GM12892 (cell line): ENCODE measurements at regions not wholly inside any gene's neighbourhood (a gene's known extent, or its start where the extent isn't known, plus 50 kb on each side); places are given as distances from the start of the nearest gene placed in this dataset.

Experiments used
- DNase-seq: peaks from one replicate; pipeline ENCODE4 v3.0.0; 2011; ENCODE audit not compliant: insufficient read length
- FAIRE-seq: peaks from 2 replicates; lab custom pipeline; 2011; peaks lifted over from hg19 to GRCh38; lab: Jason Lieb, UNC
- POLR2A ChIP-seq: IDR thresholded peaks from 2 replicates; pipeline ENCODE4 v1.6.1; 2011; ENCODE audit warnings: low read depth, low read length, control low read depth
- POLR2AphosphoS5 ChIP-seq: IDR thresholded peaks from 2 replicates; pipeline ENCODE4 v1.6.1; 2011; ENCODE audit warnings: low read depth, low read length, control low read depth
- TAF1 ChIP-seq: IDR thresholded peaks from 2 replicates; pipeline ENCODE4 v1.6.1; 2011; ENCODE audit warnings: low read depth, mild to moderate bottlenecking, control low read depth, low read length, borderline replicate concordance

DNA sequence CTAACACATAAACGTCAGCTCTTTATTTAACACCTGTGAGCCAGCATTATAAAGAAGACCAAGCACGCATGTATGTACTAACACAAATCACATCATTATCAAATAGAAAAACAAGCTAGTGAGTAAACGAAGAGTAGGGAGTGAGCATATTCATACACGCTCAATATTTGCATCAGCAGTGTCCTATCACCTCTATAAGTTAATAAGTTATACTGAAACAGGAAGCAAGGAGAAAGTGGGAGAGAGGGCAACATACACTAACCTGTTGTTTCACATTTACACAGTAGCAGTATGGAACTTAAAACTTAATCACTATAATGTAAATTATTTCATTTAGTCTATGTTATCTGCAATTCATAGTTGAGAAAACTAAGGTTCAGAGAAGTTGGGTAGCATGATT is 321.5 kb upstream of the TANK start:
- no peak for DNase-seq
- no peak for FAIRE-seq
- TF ChIP-seq POLR2AphosphoS5 (no peak), TAF1 (no peak), POLR2A (no peak)

DNA sequence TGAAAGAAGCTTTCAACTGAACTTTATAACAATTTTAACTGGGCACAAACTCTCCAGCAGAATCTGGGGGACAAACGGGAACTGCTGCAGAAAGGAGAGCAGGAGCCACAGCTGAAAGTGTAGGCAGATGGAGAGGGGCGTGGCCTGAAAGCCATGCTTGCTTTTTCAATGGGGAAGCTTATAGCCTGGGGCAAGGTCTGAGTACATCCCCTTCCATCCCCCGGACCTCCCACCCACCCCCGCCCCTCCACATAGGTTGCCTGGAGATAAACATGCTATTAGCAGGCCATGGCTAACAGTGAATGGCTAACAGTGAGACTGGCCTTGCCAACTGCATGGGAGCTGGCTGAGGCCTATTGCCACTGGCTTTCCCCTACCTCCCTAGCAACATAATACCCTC is 317.9 kb upstream of the TANK start:
- TF ChIP-seq TAF1 (no peak), POLR2AphosphoS5 (no peak), POLR2A (no peak)
- no peak for FAIRE-seq
- no peak for DNase-seq

GRCh38 chr2:160859096-160859495 is 301.1 kb upstream of the TANK start:
- FAIRE-seq, result no peak

GRCh38 chr2:160862226-160862625 is 298.0 kb upstream of the TANK start:
- DNase-seq (no peak), FAIRE-seq (no peak)
- TF ChIP-seq POLR2A (no peak), POLR2AphosphoS5 (no peak), TAF1 (no peak)

More at GRCh38 chr2:160859096-160859495, 301.1 kb upstream of the TANK start:
- TF ChIP-seq POLR2A (no peak), POLR2AphosphoS5 (no peak), TAF1 (no peak)
- DNase-seq, result no peak

DNA sequence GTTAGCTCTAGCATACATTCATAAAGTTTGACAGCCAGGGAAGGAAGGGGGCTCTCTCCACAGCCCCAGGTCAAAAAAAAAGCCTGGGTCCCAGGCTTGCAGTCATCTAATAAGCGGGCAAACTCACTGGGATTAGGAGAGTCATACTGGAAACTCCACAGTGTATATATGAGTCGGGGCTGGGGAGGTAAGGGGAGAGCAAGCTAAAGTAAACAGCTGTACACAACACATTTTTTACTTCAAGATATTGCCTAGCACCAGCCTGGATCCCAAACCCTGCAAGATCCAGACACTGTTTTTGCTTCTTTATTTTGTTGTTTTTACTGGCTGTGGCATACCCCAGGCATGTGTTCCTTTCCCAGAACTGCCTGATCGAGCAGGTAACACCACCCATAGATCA is 291.3 kb upstream of the TANK start:
- no peak for DNase-seq
- no peak for TF ChIP-seq POLR2AphosphoS5
- TF ChIP-seq POLR2A, result no peak
- no peak for TF ChIP-seq TAF1
- no peak for FAIRE-seq

DNA sequence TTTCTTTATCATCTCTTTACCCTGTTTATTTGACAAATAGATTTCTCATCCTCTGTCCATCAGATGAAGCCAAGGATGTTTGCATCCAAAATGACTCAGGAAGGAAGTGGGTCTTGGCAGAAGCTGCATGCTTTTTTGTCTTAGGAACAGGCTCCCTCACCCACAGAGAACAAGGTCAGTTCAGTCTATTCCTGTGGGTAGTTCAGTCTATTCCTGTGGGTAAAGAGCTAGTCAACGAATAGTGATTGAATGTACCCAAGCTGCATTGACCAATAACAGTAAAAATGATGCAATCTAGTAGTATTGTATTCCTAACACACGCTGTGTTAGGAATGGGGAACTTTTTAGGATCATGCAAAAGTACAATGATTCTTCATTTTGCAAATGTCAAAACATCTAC is 290.8 kb upstream of the TANK start:
- FAIRE-seq (no peak), DNase-seq (no peak)
- TF ChIP-seq POLR2A, result no peak
- no peak for TF ChIP-seq POLR2AphosphoS5
- TF ChIP-seq TAF1, result no peak

DNA sequence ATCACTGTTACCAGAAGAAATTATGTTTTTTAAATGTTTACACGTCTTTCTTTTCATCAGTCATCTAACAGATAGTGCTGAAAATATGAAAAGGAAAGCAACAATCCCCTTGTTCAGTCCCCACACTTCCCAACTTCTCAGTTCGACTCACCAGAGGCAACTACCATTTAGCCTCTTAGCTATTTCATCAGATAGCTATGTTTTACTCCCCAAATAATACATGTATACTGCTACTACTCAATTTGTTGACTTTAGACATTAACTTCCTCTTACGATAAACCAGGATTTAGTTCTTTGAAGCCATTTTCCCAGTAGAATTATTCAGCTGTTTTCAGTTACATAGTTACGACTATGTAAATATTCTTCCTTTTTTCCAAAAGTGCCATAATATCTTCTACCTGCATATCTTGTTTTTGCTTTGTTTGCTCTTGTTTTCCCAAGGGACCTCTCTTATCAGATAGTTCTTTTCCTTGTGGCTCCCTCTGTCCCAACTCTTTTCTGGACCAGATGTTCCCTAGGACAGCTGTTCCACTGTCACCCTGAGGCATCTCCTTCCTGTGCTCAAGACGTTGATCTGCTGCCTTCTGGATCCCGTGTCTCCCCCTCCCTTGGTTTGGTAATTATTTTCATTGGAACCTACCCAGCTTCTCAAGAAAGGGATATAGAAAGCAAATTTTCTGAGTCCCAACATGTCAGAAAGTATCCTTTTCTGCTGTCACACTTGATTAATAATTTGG is 289.3 kb upstream of the TANK start:
- no peak for TF ChIP-seq POLR2A
- no peak for TF ChIP-seq TAF1
- TF ChIP-seq POLR2AphosphoS5, result no peak
- no peak for DNase-seq
- FAIRE-seq, result no peak

- no peak for FAIRE-seq
- no peak for DNase-seq
- no peak for TF ChIP-seq POLR2A
- no peak for TF ChIP-seq POLR2AphosphoS5
- no peak for TF ChIP-seq TAF1
Observed at GRCh38 chr2:160871953-160872352, 288.3 kb upstream of the TANK start.

DNA sequence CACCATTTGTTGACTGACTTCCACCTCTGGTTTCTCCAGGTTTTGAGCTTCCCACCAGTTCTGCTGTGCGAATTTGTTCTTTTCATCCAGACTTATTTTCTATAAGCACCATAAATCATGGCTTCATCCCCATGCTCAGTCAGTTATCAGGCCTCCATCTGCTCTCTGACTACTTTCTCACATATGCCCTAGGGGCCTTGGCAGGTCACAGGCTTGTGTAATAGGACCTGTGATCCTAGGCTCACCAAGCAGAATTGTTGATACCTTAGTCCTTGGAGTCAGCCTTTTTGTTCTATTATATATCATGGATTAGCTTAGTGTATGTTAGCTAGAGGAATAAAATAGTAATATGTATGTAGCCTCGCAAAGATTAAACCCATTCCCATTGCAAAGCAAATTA is 284.2 kb upstream of the TANK start:
- FAIRE-seq, result no peak
- no peak for DNase-seq
- TF ChIP-seq TAF1 (no peak), POLR2AphosphoS5 (no peak), POLR2A (no peak)

GRCh38 chr2:160876765-160877164 is 283.5 kb upstream of the TANK start:
- TF ChIP-seq POLR2A, result no peak
- TF ChIP-seq TAF1, result no peak
- no peak for TF ChIP-seq POLR2AphosphoS5
- no peak for DNase-seq

GRCh38 chr2:160878618-160879017 is 281.6 kb upstream of the TANK start:
- no peak for DNase-seq
- no peak for FAIRE-seq
- TF ChIP-seq POLR2A, result no peak
- no peak for TF ChIP-seq TAF1
- no peak for TF ChIP-seq POLR2AphosphoS5

More at GRCh38 chr2:160876765-160877164, 283.5 kb upstream of the TANK start:
- FAIRE-seq, result no peak

DNA sequence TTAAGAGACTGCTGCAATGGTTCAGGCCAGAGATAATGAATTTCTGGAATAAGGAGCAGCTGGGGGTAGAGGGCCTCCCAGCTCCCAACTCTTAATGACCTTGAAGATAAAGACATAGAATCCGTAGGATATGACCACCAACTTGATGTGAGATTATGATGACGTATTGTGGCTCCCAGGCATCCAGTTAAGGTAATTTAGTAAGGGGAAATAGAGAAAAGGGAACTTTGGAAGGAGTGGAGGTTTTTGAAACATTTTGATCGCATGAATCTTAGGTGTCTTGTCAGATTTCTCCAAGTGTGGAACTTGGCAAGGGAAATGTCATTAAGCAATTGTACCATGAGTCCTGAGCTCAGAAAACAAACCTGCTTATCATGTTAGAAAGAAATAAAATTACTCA is 277.3 kb upstream of the TANK start:
- FAIRE-seq, result no peak
- TF ChIP-seq POLR2AphosphoS5 (no peak), POLR2A (no peak), TAF1 (no peak)
- DNase-seq, result no peak

DNA sequence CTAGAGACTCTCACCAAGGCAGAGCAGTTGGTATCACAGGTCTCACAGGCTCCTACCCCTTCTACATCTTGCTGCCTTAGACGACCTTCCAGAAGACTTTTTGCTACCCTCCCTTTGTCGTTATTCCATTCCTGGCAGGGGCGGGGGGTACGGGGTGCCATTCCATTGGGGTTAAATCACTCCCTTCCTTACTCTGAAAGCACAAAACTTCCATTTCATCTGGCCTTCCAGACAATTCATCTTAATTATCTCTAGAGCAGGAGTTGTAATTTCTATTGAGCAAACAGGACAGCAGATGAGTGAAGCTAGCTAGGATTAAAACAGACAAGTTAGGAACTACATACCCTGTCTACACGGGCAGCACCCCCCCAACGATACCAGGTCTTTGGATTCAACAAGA is 276.2 kb upstream of the TANK start:
- TF ChIP-seq POLR2AphosphoS5, result no peak
- TF ChIP-seq POLR2A, result no peak
- no peak for TF ChIP-seq TAF1
- DNase-seq (no peak), FAIRE-seq (no peak)
